ENCODE measurements at regions not wholly inside any gene's neighbourhood (a gene's known extent, or its start where the extent isn't known, plus 50 kb on each side); places are given as distances from the start of the nearest gene placed in this dataset.
A peak's percentile ranks its signal among the peaks of the same experiment; 100 is the strongest.

DNA sequence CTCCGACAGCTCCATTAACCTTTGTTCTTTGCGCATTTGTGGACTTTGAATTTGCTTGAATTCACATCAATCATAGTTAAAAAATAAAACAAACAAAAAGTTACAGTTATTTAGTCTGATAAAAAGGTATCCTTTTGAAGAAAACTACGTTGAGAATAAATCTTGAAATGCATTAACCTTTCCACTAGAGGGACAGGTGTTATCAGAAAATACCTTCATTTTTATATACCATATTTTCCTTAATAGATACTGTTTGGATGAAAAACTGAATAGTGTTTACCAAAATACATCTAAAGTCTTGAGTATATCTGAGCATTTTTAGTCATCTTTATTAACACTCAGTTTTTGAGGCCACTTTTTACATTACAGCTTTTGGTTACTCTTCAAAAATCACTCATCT lies 371.9 kb downstream of the ZWINT start:
- TF ChIP-seq CTCF (IDR thresholded peaks at IDR 0.05; ENCODE audit: low read length) (0 out of 2 replicates have a peak, but pooled peaks have one; percentile 9), EZH2 (optimal IDR thresholded peaks at IDR 0.05; ENCODE audit: low read depth, low read length) (no peak), EZH2phosphoT487 (IDR thresholded peaks at IDR 0.05; ENCODE audit: low read length) (no peak)
